22Rv1 (cell line): ENCODE measurements at regions not wholly inside any gene's neighbourhood (a gene's known extent, or its start where the extent isn't known, plus 50 kb on each side); places are given as distances from the start of the nearest gene placed in this dataset.

Experiments
- H3K27ac ChIP-seq: fragments of 450-650 bp; 2 replicates; pipeline ENCODE4 v1.5.1; 2017
- ZFX ChIP-seq: fragments of 450-650 bp; IDR thresholded peaks from 2 replicates; pipeline ENCODE4 v1.6.1; 2017; ENCODE audit warnings: antibody characterized with exemption, borderline replicate concordance
- TF ChIP-seq, protein P1 (sequence below): fragments of 450-650 bp; IDR thresholded peaks from 2 replicates; pipeline ENCODE4 v1.5.1; 2017; ENCODE audit warnings: mild to moderate bottlenecking

DNA sequence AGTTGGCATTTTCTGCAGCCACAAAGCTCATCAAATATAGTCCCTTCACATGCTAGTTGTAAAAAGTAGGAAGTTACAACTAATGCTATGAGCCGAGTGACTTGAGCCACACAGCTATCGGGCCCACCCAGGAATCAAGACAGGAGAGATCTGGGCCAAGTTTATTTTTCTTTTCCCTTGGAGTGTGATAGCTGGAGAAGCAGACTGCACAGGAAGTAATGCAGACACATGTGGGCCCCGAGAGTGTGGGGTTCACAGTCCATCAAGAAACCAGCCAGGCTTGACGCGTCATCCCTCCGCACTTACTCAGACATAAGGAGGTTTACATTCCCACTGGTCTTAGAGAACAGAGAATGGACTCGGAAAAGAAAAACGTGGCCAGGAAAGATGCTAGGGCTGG lies 403.1 kb upstream of the CDH11 start:
- TF ChIP-seq ZFX = no peak
- TF ChIP-seq, protein P1, sequence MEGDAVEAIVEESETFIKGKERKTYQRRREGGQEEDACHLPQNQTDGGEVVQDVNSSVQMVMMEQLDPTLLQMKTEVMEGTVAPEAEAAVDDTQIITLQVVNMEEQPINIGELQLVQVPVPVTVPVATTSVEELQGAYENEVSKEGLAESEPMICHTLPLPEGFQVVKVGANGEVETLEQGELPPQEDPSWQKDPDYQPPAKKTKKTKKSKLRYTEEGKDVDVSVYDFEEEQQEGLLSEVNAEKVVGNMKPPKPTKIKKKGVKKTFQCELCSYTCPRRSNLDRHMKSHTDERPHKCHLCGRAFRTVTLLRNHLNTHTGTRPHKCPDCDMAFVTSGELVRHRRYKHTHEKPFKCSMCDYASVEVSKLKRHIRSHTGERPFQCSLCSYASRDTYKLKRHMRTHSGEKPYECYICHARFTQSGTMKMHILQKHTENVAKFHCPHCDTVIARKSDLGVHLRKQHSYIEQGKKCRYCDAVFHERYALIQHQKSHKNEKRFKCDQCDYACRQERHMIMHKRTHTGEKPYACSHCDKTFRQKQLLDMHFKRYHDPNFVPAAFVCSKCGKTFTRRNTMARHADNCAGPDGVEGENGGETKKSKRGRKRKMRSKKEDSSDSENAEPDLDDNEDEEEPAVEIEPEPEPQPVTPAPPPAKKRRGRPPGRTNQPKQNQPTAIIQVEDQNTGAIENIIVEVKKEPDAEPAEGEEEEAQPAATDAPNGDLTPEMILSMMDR = no peak

DNA sequence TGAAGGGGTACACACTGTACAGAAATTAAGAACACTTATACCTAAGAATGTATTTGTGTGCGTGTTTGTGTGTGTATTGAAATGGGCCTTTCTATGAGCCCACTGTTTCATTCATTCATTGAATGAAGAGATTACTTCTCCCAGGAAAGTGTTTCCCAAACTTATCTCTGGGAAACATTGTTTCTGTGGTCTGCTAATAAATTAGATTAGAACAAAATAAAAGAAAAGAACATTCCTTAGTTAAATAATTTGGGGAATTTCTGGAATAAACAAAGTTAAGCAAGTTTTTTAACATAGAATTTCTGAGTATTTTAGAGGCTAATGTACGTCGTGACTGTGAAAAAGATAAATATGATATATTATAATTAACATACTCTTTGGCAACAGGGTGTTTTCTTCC lies 402.4 kb upstream of the CDH11 start:
- TF ChIP-seq, protein P1 = no peak
- no peak for TF ChIP-seq ZFX
- no peak overlapping the region for H3K27ac ChIP-seq

More for the DNA sequence above, 403.1 kb upstream of the CDH11 start:
- H3K27ac ChIP-seq = no peak overlapping the region

DNA sequence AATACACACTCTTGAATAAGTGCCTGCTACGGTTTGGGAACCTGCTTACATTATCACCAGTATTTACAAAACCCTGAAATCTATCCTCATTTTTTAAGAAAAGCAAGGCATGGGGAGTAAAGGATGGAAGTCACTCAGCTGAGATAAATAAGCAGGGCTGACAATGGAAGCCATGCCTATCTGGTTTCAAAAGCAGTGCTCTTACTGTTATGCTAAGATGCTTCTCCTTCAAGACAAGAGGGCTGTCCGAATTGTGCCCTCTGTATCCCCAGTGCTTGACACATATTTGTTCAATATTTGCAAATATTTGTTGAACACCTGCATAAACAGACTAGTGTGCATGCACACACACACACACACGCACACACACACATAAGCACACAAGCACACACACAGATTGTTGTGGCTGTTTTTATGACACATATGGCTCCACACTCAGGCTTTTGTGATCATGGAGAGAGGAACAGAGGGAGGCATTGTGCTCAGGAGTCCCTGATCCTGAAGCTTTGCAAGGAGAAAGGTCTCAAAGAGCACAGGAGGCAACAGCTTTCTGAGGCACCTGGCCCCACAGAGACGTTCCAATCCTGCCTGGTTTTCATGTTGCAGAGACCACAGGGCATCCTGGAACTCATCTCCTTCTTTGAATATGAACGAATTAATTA lies 401.6 kb upstream of the CDH11 start:
- no peak overlapping the region for H3K27ac ChIP-seq
- TF ChIP-seq ZFX = no peak

DNA sequence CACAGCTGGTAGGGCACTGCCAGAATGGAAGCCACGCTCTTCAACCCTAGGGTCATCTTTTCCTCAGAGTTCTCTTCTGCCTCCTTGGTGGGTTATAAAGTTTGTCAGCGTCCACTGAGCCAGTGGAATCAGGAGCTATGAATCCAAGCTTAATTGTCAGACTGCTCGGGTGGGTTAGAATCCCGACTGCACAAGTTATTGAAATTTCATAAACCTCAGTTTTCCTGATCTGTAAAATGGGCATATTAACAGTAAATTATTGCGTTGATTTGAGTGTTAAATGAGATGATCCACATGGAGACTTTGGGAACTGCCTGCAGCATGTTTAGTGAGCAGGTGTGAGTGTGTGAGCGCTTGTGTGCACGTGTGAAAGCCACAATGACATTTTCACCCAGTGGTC lies 400.5 kb upstream of the CDH11 start:
- no peak overlapping the region for H3K27ac ChIP-seq
- TF ChIP-seq, protein P1 = no peak
- no peak for TF ChIP-seq ZFX

DNA sequence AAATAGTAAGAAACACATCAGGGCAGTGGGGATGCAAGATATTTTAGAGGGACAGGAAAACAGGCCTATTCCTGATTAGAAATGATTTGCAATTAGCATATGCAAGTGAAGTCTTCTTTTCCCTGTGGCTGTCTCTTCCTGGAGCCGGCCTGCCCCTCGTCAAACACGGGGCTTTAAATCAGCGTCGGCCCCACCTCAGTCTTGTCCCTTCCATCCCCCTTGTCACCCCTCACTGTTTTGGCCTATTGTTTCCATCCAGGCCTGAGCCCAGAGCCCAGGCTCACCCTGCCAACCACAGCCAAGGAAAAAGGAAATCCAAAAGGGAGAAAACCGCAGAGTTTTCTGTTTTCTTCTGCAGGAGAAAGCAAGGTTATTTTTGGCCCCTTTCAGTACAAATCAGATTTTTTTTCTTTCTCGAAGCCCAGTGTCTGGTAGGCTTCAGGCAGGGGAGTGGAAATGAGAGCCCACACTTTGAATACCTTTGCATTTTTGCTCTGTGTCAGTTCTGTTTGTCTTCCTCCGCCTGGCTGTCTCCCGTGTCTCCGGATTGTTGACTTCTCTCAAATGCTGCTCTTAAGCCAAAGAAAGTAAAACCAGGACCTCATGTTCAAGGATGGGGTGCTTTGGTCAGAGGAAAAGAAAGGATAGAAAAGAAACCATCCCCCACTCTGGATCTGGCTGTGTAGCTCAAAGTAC lies 399.9 kb upstream of the CDH11 start:
- TF ChIP-seq, protein P1 = no peak
- no peak for TF ChIP-seq ZFX
- no peak overlapping the region for H3K27ac ChIP-seq

DNA sequence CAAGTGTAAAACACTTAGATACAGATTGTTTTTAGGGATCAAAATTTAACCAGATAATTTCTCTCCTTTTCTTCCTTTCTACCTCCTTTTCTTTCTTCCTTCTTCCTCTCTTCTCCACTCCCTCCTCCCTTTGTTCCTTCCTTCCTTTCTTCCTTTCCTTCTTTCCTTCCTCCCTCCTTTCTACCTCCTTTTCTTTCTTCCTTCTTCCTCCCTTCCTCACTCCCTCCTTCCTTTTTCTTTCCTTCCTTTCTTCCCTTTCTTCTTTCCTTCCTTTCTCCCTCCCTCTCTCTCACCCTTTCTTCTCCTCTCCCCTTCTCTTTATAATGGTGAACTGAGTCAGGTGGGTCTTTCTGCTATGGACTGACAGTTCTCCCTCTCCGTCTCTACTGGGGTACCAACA lies 397.5 kb upstream of the CDH11 start:
- TF ChIP-seq ZFX = no peak
- TF ChIP-seq, protein P1 = no peak
- no peak overlapping the region for H3K27ac ChIP-seq

DNA sequence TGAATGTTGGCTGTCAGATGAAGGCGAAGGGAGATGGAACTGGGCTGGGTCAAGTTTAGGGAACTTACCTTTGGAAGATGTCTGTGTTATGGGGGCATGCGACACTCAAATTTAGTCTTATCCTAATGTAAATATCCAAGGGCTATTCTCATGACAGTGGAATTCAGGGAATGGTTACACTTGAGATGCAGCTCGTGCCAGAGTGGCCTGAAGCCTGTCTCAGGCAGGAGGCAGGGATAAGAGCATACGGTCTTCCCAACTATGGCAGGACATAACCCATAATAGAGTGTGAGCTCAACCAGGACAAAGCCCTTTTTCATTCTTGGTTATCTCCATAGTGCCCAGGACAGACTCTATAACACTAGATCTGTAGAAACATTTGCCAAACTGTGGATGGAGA lies 393.3 kb upstream of the CDH11 start:
- no peak overlapping the region for H3K27ac ChIP-seq
- TF ChIP-seq, protein P1 = no peak
- no peak for TF ChIP-seq ZFX
